ENCODE measurements at regions not wholly inside any gene's neighbourhood (a gene's known extent, or its start where the extent isn't known, plus 50 kb on each side); places are given as distances from the start of the nearest gene placed in this dataset.

DNA sequence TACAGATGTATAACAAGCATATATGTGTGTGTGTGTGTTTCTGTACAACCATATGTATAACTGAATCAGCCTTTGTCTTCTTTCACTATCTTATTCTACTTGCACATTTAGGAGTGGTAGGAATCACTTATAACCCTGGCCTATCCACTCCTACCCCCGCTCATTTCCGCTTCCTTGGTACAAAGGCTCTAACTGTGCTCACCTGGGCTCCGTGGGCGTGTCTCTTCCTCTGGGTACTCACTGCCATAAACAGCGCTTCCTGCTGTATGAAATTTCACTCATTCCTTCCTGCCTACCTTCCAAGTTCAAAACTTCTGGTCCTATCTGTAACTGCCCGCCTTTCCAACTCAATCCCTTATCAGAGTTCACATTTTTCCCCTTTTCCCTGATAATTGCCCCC lies 815.5 kb downstream of the EPHA4 start:
- TF ChIP-seq, protein P1, sequence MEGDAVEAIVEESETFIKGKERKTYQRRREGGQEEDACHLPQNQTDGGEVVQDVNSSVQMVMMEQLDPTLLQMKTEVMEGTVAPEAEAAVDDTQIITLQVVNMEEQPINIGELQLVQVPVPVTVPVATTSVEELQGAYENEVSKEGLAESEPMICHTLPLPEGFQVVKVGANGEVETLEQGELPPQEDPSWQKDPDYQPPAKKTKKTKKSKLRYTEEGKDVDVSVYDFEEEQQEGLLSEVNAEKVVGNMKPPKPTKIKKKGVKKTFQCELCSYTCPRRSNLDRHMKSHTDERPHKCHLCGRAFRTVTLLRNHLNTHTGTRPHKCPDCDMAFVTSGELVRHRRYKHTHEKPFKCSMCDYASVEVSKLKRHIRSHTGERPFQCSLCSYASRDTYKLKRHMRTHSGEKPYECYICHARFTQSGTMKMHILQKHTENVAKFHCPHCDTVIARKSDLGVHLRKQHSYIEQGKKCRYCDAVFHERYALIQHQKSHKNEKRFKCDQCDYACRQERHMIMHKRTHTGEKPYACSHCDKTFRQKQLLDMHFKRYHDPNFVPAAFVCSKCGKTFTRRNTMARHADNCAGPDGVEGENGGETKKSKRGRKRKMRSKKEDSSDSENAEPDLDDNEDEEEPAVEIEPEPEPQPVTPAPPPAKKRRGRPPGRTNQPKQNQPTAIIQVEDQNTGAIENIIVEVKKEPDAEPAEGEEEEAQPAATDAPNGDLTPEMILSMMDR (IDR thresholded peaks at IDR 0.05; ENCODE audit: low read length) = no peak
- no peak for TF ChIP-seq EZH2 (IDR thresholded peaks at IDR 0.05; ENCODE audit: borderline replicate concordance, low read length)

Measured in OCI-LY1 (cell line).